Endothelial cell of umbilical vein (primary cell): ENCODE measurements at regions not wholly inside any gene's neighbourhood (a gene's known extent, or its start where the extent isn't known, plus 50 kb on each side); places are given as distances from the start of the nearest gene placed in this dataset.

Source experiments
- CTCF ChIP-seq, 2 donors: IDR thresholded peaks; 1 replicate in 1 of 2; 2 replicates in 1 of 2; pipeline ENCODE4 v1.5.1; 2011; ENCODE audit warnings: low read length in 2 of 2, mild to moderate bottlenecking in 2 of 2, moderate library complexity in 2 of 2, control low read depth in 1 of 2, inconsistent platforms in 1 of 2, low read depth in 1 of 2; ENCODE audit not compliant: insufficient read depth in 1 of 2; ENCODE audit errors: extremely low read depth in 1 of 2
- MAX ChIP-seq: IDR thresholded peaks from 2 replicates; pipeline ENCODE4 v1.6.1; 2011; ENCODE audit not compliant: insufficient read depth, insufficient read length

DNA sequence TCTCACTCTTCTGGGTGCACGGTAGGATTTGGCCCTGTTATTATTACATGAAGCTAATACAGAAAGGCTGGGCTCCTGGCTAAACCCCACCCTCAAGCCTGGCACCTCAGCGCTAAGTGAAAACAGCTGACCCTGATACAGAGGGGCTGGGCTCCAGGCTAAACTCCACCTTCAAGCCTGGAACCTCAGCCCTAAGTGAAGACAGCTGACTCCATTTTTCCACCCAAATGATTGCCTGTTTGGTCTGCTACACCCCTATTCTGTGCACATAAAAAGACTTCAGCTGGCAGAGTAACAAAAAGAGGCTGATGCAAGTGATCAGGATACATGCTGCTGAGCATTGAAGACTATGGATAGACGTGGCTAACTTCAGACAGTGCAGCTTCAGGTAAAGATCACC is 148.4 kb upstream of the CLINT1 start:
- TF ChIP-seq CTCF (IDR thresholded peaks at IDR 0.05; ENCODE audit: extremely low read depth in 1 of 2, insufficient read depth in 1 of 2, low read depth in 1 of 2, low read length in 2 of 2) (no peak), MAX (no peak)
